IPS-18c (cell line): ENCODE measurements at regions not wholly inside any gene's neighbourhood (a gene's known extent, or its start where the extent isn't known, plus 50 kb on each side); places are given as distances from the start of the nearest gene placed in this dataset.
"Not testable (repeated sequence)": the region's sequence is repeated elsewhere in the genome, so short reads cannot be mapped to it uniquely, and the experiment has no call there.

Source experiments
- H3K4me3 ChIP-seq: 2 replicates; pipeline ENCODE4 v1.7.0; 2013; ENCODE audit warnings: low read depth, mild to moderate bottlenecking, low read length, moderate library complexity; ENCODE audit not compliant: insufficient read depth
- H3K9me3 ChIP-seq: one replicate; pipeline ENCODE4 v1.6.1; 2013; ENCODE audit warnings: mild to moderate bottlenecking, low read length, moderate library complexity; ENCODE audit not compliant: control insufficient read depth, insufficient read depth

- Histone ChIP-seq H3K9me3 (no peaks in the 10 kb centered on the region), H3K4me3 (no peak overlapping the region)
These were observed 264.8 kb downstream of the KIF20B start for GRCh38 chr10:89966211-89966610.

GRCh38 chr10:89973326-89973725, 271.9 kb downstream of the KIF20B start:
- Histone ChIP-seq H3K4me3 (no peak overlapping the region), H3K9me3 (no peaks in the 10 kb centered on the region)

GRCh38 chr10:89975071-89975470, 273.7 kb downstream of the KIF20B start:
- Histone ChIP-seq H3K9me3 (no peaks in the 10 kb centered on the region), H3K4me3 (no peak overlapping the region)

GRCh38 chr10:89975771-89976170, 274.4 kb downstream of the KIF20B start:
- Histone ChIP-seq H3K4me3 (no peak overlapping the region), H3K9me3 (no peaks in the 10 kb centered on the region)

GRCh38 chr10:89978081-89978480, 276.7 kb downstream of the KIF20B start:
- H3K4me3 ChIP-seq = no peak overlapping the region
- no peaks in the 10 kb centered on the region for H3K9me3 ChIP-seq

GRCh38 chr10:89979726-89980125, 278.3 kb downstream of the KIF20B start:
- no peaks in the 10 kb centered on the region for H3K9me3 ChIP-seq
- no peak overlapping the region for H3K4me3 ChIP-seq

GRCh38 chr10:89980166-89980565, 278.8 kb downstream of the KIF20B start:
- Histone ChIP-seq H3K4me3 (no peak overlapping the region), H3K9me3 (no peaks in the 10 kb centered on the region)

- Histone ChIP-seq H3K9me3 (no peaks in the 10 kb centered on the region), H3K4me3 (no peak overlapping the region)
These were observed 280.5 kb downstream of the KIF20B start for GRCh38 chr10:89981891-89982290.

- H3K4me3 ChIP-seq = no peak overlapping the region
- H3K9me3 ChIP-seq = no peaks in the 10 kb centered on the region
These were observed 284.1 kb downstream of the KIF20B start for GRCh38 chr10:89985446-89985845.

GRCh38 chr10:89988361-89988760, 287.0 kb downstream of the KIF20B start:
- not testable (repeated sequence) for H3K4me3 ChIP-seq, H3K9me3 ChIP-seq

GRCh38 chr10:89992575-89992974, 291.2 kb downstream of the KIF20B start:
- H3K4me3 ChIP-seq = no peak overlapping the region
- H3K9me3 ChIP-seq = no peaks in the 10 kb centered on the region

- Histone ChIP-seq H3K9me3 (no peaks in the 10 kb centered on the region), H3K4me3 (no peak overlapping the region)
These were observed 305.8 kb downstream of the KIF20B start for GRCh38 chr10:90007226-90007625.

GRCh38 chr10:90011281-90011680, 309.9 kb downstream of the KIF20B start:
- not testable (repeated sequence) for H3K9me3 ChIP-seq, H3K4me3 ChIP-seq

- H3K4me3 ChIP-seq = no peak overlapping the region
- no peaks in the 10 kb centered on the region for H3K9me3 ChIP-seq
These were observed 317.4 kb downstream of the KIF20B start for GRCh38 chr10:90018819-90019218.

- H3K9me3 ChIP-seq = no peaks in the 10 kb centered on the region
- H3K4me3 ChIP-seq = no peak overlapping the region
These were observed 319.1 kb downstream of the KIF20B start for GRCh38 chr10:90020506-90020905.

- Histone ChIP-seq H3K9me3 (no peaks in the 10 kb centered on the region), H3K4me3 (no peak overlapping the region)
These were observed 322.6 kb downstream of the KIF20B start for GRCh38 chr10:90023950-90024349.

- Histone ChIP-seq H3K9me3 (no peaks in the 10 kb centered on the region), H3K4me3 (no peak overlapping the region)
These were observed 326.9 kb downstream of the KIF20B start for GRCh38 chr10:90028312-90028711.

GRCh38 chr10:90031776-90032175, 330.4 kb downstream of the KIF20B start:
- H3K4me3 ChIP-seq = no peak overlapping the region
- no peaks in the 10 kb centered on the region for H3K9me3 ChIP-seq

GRCh38 chr10:90032519-90032918, 331.1 kb downstream of the KIF20B start:
- Histone ChIP-seq H3K9me3 (no peaks in the 10 kb centered on the region), H3K4me3 (no peak overlapping the region)

GRCh38 chr10:90034862-90035261, 333.5 kb downstream of the KIF20B start:
- not testable (repeated sequence) for H3K4me3 ChIP-seq, H3K9me3 ChIP-seq
